Loucy (cell line): ENCODE measurements at regions not wholly inside any gene's neighbourhood (a gene's known extent, or its start where the extent isn't known, plus 50 kb on each side); places are given as distances from the start of the nearest gene placed in this dataset.

ENCODE experiments used
- EZH2phosphoT487 ChIP-seq: fragments of 200-600 bp; IDR thresholded peaks from 2 replicates; pipeline ENCODE4 v1.6.1; 2018; ENCODE audit warnings: antibody characterized with exemption, mild to moderate bottlenecking, moderate library complexity, borderline replicate concordance
- TF ChIP-seq, protein P1 (sequence below): fragments of 200-600 bp; sonication (generic); conservative IDR thresholded peaks from 2 replicates; pipeline ENCODE4 v1.5.1; 2014; ENCODE audit warnings: mild to moderate bottlenecking, antibody characterized with exemption, low read length

DNA sequence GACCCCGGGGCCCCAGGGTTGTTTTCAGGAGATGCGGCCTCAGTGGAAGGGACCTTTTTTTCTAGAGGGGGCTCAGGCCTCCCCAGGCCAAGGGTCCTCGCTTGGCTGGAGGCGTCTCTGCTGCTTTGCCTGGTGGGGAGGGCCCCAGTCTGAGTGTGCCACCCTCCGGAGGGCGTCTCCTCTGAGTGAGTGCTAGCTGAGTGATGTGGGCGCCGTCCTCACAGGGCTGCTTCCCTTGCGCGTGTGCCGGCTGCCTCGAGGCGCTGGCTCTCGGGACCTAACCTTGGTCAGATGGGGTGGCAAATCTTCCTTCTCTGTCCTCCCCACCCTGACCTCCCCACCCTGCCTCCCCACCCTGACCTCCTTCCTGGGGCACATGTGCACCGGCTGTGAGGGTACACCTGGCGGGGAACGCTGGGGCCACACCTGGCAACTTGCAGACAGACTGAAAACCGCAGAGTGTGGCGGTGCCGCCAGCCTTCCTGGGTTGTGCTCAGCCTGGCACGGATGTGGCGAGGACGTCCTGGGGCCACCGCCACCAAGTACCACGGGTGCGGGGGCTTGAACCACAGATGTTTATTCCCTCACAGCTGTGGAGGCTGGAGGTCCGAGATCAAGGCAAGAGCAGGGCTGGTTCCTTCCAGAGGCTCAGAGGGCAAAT, 93.0 kb upstream of the TTC34 start:
- TF ChIP-seq, protein P1, sequence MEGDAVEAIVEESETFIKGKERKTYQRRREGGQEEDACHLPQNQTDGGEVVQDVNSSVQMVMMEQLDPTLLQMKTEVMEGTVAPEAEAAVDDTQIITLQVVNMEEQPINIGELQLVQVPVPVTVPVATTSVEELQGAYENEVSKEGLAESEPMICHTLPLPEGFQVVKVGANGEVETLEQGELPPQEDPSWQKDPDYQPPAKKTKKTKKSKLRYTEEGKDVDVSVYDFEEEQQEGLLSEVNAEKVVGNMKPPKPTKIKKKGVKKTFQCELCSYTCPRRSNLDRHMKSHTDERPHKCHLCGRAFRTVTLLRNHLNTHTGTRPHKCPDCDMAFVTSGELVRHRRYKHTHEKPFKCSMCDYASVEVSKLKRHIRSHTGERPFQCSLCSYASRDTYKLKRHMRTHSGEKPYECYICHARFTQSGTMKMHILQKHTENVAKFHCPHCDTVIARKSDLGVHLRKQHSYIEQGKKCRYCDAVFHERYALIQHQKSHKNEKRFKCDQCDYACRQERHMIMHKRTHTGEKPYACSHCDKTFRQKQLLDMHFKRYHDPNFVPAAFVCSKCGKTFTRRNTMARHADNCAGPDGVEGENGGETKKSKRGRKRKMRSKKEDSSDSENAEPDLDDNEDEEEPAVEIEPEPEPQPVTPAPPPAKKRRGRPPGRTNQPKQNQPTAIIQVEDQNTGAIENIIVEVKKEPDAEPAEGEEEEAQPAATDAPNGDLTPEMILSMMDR: no peak
- TF ChIP-seq EZH2phosphoT487: no peak
